ENCODE measurements at regions not wholly inside any gene's neighbourhood (a gene's known extent, or its start where the extent isn't known, plus 50 kb on each side); places are given as distances from the start of the nearest gene placed in this dataset.

DNA sequence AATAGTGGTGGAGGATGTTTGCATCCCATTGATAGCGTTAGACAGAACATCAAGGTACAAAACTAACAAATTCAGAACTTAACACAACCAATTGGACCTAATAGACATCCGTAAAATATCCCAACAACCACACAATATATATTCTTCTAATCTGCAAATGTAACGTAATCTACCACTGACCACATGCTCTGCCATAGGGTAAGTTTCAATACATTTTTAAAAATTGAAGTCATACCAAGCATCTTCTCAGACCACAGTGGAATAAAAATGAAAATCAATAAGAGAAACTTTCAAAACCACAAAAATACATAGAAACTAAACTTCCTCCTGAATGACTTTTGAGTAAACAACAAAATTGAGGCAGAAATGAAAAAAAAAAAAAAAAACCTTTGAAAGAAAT lies 1087.5 kb downstream of the KCNT2 start:
- TF ChIP-seq RCOR1 (conservative IDR thresholded peaks at IDR 0.05; ENCODE audit: low read depth, low read length), result no peak
- TF ChIP-seq, protein P1, sequence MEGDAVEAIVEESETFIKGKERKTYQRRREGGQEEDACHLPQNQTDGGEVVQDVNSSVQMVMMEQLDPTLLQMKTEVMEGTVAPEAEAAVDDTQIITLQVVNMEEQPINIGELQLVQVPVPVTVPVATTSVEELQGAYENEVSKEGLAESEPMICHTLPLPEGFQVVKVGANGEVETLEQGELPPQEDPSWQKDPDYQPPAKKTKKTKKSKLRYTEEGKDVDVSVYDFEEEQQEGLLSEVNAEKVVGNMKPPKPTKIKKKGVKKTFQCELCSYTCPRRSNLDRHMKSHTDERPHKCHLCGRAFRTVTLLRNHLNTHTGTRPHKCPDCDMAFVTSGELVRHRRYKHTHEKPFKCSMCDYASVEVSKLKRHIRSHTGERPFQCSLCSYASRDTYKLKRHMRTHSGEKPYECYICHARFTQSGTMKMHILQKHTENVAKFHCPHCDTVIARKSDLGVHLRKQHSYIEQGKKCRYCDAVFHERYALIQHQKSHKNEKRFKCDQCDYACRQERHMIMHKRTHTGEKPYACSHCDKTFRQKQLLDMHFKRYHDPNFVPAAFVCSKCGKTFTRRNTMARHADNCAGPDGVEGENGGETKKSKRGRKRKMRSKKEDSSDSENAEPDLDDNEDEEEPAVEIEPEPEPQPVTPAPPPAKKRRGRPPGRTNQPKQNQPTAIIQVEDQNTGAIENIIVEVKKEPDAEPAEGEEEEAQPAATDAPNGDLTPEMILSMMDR (IDR thresholded peaks at IDR 0.05 in 2 of 3, conservative IDR thresholded peaks at IDR 0.05 in 1 of 3; ENCODE audit: control insufficient read depth in 2 of 3, extremely low read depth in 1 of 3, insufficient read depth in 1 of 3, low read depth in 3 of 3, low read length in 3 of 3), result no peak
